ENCODE measurements at regions not wholly inside any gene's neighbourhood (a gene's known extent, or its start where the extent isn't known, plus 50 kb on each side); places are given as distances from the start of the nearest gene placed in this dataset.

GRCh38 chr21:23475281-23476219, 2131.7 kb downstream of the MRPL39 start:
- DNase-seq (ENCODE audit: low spot score): no peak

GRCh38 chr21:23471877-23472276, 2135.4 kb downstream of the MRPL39 start:
- DNase-seq (ENCODE audit: low spot score): no peak

GRCh38 chr21:23463365-23463764, 2143.9 kb downstream of the MRPL39 start:
- no peak for DNase-seq (ENCODE audit: low spot score)

- DNase-seq (ENCODE audit: low spot score): no peak
Measured at GRCh38 chr21:23455676-23456075, 2151.6 kb downstream of the MRPL39 start.

- peak; percentile 1 for DNase-seq (ENCODE audit: low spot score)
Measured at GRCh38 chr21:23452384-23453083, 2154.7 kb downstream of the MRPL39 start.

GRCh38 chr21:23445307-23445706, 2162.0 kb downstream of the MRPL39 start:
- DNase-seq (ENCODE audit: low spot score): no peak

- no peak for DNase-seq (ENCODE audit: low spot score)
Measured at GRCh38 chr21:23438081-23438480, 2169.2 kb downstream of the MRPL39 start.

- no peak for DNase-seq (ENCODE audit: low spot score)
Measured at GRCh38 chr21:23402929-23403520, 2204.3 kb downstream of the MRPL39 start.

- DNase-seq (ENCODE audit: low spot score): peak; percentile 5
Measured at GRCh38 chr21:23401278-23401677, 2206.0 kb downstream of the MRPL39 start.

- DNase-seq (ENCODE audit: low spot score): no peak
Measured at GRCh38 chr21:23398726-23399125, 2208.6 kb downstream of the MRPL39 start.

GRCh38 chr21:23394458-23394857, 2212.8 kb downstream of the MRPL39 start:
- DNase-seq (ENCODE audit: low spot score): no peak

GRCh38 chr21:23384679-23385078, 2222.6 kb downstream of the MRPL39 start:
- DNase-seq (ENCODE audit: low spot score): no peak

GRCh38 chr21:23374155-23374554, 2233.1 kb downstream of the MRPL39 start:
- no peak for DNase-seq (ENCODE audit: low spot score)

GRCh38 chr21:23356905-23357304, 2250.4 kb downstream of the MRPL39 start:
- DNase-seq (ENCODE audit: low spot score): no peak

- DNase-seq (ENCODE audit: low spot score): no peak
Measured at GRCh38 chr21:23316190-23316589, 2291.1 kb downstream of the MRPL39 start.

GRCh38 chr21:23308741-23309140, 2298.5 kb downstream of the MRPL39 start:
- no peak for DNase-seq (ENCODE audit: low spot score)

GRCh38 chr21:23307065-23307464, 2300.2 kb downstream of the MRPL39 start:
- DNase-seq (ENCODE audit: low spot score): no peak

- no peak for DNase-seq (ENCODE audit: low spot score)
Measured at GRCh38 chr21:23292292-23292691, 2294.1 kb downstream of the NCAM2 start.

- no peak for DNase-seq (ENCODE audit: low spot score)
Measured at GRCh38 chr21:23281917-23282316, 2283.7 kb downstream of the NCAM2 start.

GRCh38 chr21:23249760-23250159, 2251.6 kb downstream of the NCAM2 start:
- no peak for DNase-seq (ENCODE audit: low spot score)

- no peak for DNase-seq (ENCODE audit: low spot score)
Measured at GRCh38 chr21:23247334-23247733, 2249.1 kb downstream of the NCAM2 start.

GRCh38 chr21:23245255-23245654, 2247.0 kb downstream of the NCAM2 start:
- no peak for DNase-seq (ENCODE audit: low spot score)
